Stomach (tissue), 8 donors: ENCODE measurements at regions not wholly inside any gene's neighbourhood (a gene's known extent, or its start where the extent isn't known, plus 50 kb on each side); places are given as distances from the start of the nearest gene placed in this dataset.

Experiments used
- DNase-seq, 2 donors: peaks; one replicate each; pipeline versions ENCODE4 v3.0.0 to v3.0.0-alpha.2; 2013 to 2019
- H3K27ac ChIP-seq, 5 donors: fragments of 200-600 bp in 4 of 5; sonication (generic) in 4 of 5; one replicate each; pipeline ENCODE4 v1.5.1; 2013 to 2019; ENCODE audit warnings: mild to moderate bottlenecking in 1 of 5, moderate library complexity in 1 of 5
- H3K27me3 ChIP-seq, 3 donors: fragments of 200-600 bp; sonication (generic); one replicate each; pipeline ENCODE4 v1.5.1; 2017 to 2019; ENCODE audit warnings: mixed run types in 1 of 3
- H3K36me3 ChIP-seq, 4 donors: fragments of 200-600 bp; sonication (generic); 1 replicate in 3 of 4; 2 replicates in 1 of 4; pipeline ENCODE4 v1.5.1; 2016 to 2019
- H3K4me1 ChIP-seq, 4 donors: fragments of 200-600 bp; sonication (generic); one replicate each; pipeline ENCODE4 v1.5.1; 2016 to 2019
- H3K4me3 ChIP-seq, 4 donors: fragments of 200-600 bp; sonication (generic) in 3 of 4; one replicate each; pipeline ENCODE4 v1.5.1; 2016 to 2019; ENCODE audit warnings: mild to moderate bottlenecking in 1 of 4
- H3K9me3 ChIP-seq, 4 donors: fragments of 200-600 bp; sonication (generic); one replicate each; pipeline ENCODE4 v1.5.1; 2016 to 2019
- CTCF ChIP-seq, 7 experiments: fragments of 450-650 bp in 4 of 7; fragments of 200-600 bp in 3 of 7; sonication (generic) in 3 of 7; IDR thresholded peaks; one replicate each; pipeline ENCODE4 v1.5.1; 2016 to 2019; ENCODE audit warnings: antibody characterized with exemption in 7 of 7, control low read depth in 2 of 7, mild to moderate bottlenecking in 1 of 7
- EP300 ChIP-seq: sonication (generic); formaldehyde crosslinking; IDR thresholded peaks from one replicate; pipeline ENCODE4 v1.6.1; 2017; ENCODE audit warnings: antibody characterized with exemption
- POLR2A ChIP-seq, 4 donors: fragments of 450-650 bp; IDR thresholded peaks; one replicate each; pipeline ENCODE4 v1.6.1; 2016; ENCODE audit warnings: antibody characterized with exemption in 4 of 4, control low read depth in 2 of 4, mild to moderate bottlenecking in 1 of 4, moderate library complexity in 1 of 4
- POLR2AphosphoS5 ChIP-seq, 3 donors: sonication (generic); formaldehyde crosslinking; IDR thresholded peaks; one replicate each; pipeline ENCODE4 v1.6.1; 2016; ENCODE audit warnings: antibody characterized with exemption in 3 of 3
- WGBS, 5 donors: extraction: QIAGEN DNeasy Blood & Tissue Kit in 3 of 5; methylation state at CpG; one replicate each; pipeline versions ENCODE4 v1.1.5 to v1.1.7; 2013 to 2018; 5-methylcytosine and 5-hydroxymethylcytosine counted together
- intact Hi-C: fragments of 100-400 bp; cut with DNase I; formaldehyde crosslinking; loops from one replicate; pipeline ENCODE4 v1.15.1; 2023; ENCODE audit warnings: low total_unique reads
- donor health status: healthy with polysubstance abuse.
- donor health status: Bipolar disorder and iron deficiency.
- donor health status: healthy.

DNA sequence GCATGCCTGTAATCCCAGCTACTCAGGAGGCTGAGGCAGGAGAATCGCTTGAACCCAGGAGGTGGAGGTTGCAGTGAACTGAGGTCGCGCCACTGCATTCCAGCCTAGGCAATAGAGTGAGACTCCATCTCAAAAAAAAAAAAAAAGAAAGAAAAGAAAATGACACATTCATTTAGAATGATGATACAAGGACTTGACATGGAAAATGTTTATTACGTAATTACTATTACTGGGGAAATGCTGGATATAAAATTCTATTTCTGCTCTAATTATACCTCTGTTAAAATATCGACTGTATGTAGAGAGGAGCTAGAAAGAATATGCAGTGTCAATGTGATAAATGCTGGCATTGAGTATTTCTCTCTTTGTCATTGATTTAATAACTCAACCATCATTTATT lies 54.7 kb upstream of the CTPS1 start:
- Histone ChIP-seq H3K9me3 (no peaks in the 10 kb centered on the region), H3K4me1 (peaks cover 0 to 13% (median 0%) of the 10 kb centered on the region in 4 donors), H3K4me3 (no peak overlapping the region), H3K36me3 (no peaks in the 10 kb centered on the region), H3K27me3 (no peaks in the 10 kb centered on the region), H3K27ac (no peak overlapping the region)
- no peak for TF ChIP-seq POLR2A (IDR thresholded peaks at IDR 0.05)
- WGBS, 5 donors = 92 to 98% (median 96%) methylated on average over 5 of the region's 5 CpGs
- intact Hi-C loops = no loop called here
- no peak for DNase-seq

DNA sequence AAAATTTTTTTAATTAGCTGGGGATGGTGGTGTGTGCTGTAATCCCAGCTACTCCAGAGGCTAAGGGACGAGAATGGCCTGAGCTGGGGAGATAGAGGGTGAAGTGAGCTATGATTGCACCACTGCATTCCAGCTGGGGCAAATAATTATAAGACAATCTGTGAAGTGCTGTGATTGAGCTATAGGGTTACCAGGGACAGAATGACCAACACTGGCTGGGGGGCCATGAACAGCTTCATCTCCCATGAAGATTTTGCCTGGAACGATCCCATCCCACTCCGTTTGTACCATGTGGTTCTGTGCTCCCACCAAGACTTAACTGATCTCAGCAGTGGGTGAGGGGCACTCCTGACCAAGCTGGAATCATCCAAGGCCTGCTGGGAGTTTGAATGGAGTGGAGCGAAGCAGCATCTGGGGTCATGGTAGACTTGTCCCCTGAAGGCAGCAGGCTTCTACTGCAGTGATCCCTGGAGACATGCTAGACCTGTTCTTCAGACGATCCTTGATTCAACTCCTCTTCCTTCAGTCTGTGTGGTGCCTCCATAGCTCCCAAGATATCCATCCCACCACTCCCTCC lies 53.6 kb upstream of the CTPS1 start:
- WGBS, 5 donors = 79 to 94% (median 89%) methylated on average over 3 to 5 of the region's 5 CpGs
- no peak overlapping the region for H3K4me3 ChIP-seq
- no peak for DNase-seq

DNA sequence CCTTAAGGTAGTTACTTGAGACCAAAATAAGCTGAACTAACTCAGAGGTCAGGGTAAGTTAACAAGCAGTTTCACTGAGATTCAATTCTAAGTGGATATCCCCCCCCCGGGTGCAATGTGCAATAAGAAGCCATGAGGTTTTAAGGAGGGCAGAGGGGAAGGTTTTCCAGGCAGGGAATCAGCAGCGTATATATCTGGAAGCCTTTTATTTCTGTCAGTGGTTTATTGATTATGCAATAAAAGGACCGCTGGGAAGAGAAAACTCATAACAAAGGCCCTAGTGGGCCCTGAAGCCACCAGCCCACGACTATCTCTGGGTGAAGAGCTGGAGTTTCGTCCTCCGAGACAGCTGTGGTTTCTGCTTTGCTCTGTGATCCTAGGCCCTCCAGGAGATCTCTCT lies 53.1 kb upstream of the CTPS1 start:
- intact Hi-C loops = no loop called here
- Histone ChIP-seq H3K27me3 (no peaks in the 10 kb centered on the region), H3K27ac (no peak overlapping the region), H3K4me1 (peaks cover 0 to 16% (median 0%) of the 10 kb centered on the region in 4 donors), H3K36me3 (no peaks in the 10 kb centered on the region), H3K9me3 (no peaks in the 10 kb centered on the region), H3K4me3 (no peak overlapping the region)
- WGBS, 5 donors = 54 to 85% (median 78%) methylated on average over 6 of the region's 6 CpGs
- TF ChIP-seq EP300 (no peak), CTCF (IDR thresholded peaks at IDR 0.05) (no peak), POLR2A (IDR thresholded peaks at IDR 0.05) (no peak), POLR2AphosphoS5 (IDR thresholded peaks at IDR 0.05) (no peak)
- no peak for DNase-seq

More for the DNA sequence above, 53.6 kb upstream of the CTPS1 start:
- TF ChIP-seq CTCF (IDR thresholded peaks at IDR 0.05) (no peak), POLR2A (IDR thresholded peaks at IDR 0.05) (no peak), POLR2AphosphoS5 (IDR thresholded peaks at IDR 0.05) (no peak), EP300 (no peak)
- Histone ChIP-seq H3K27me3 (no peaks in the 10 kb centered on the region), H3K27ac (no peak overlapping the region), H3K4me1 (peaks cover 0 to 16% (median 0%) of the 10 kb centered on the region in 4 donors), H3K36me3 (no peaks in the 10 kb centered on the region), H3K9me3 (no peaks in the 10 kb centered on the region)
- intact Hi-C loops = no loop called here

DNA sequence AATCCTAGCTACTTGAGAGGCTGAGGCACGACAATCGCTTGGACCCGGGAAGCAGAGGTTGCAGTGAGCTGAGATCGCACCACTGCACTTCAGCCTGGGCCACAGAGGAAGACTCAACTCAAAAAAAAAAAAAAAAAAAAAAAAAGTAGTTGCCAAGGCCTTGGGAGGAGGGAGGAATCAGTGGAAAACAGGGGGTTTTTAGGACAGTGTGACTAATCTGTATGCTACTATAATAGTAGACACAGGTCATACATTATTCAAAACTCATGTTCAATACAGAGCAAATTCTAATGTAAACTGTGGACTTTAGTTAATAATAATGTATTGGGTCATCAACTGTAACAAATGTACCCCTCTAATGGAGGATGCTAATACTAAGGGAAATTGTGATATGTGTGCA lies 51.7 kb upstream of the CTPS1 start:
- WGBS, 5 donors = 91 to 99% (median 96%) methylated on average over 4 of the region's 4 CpGs
- Histone ChIP-seq H3K36me3 (no peaks in the 10 kb centered on the region), H3K9me3 (no peaks in the 10 kb centered on the region), H3K4me1 (peaks cover 0 to 9% (median 0%) of the 10 kb centered on the region in 4 donors), H3K27me3 (no peaks in the 10 kb centered on the region), H3K4me3 (no peak overlapping the region), H3K27ac (no peak overlapping the region)
- TF ChIP-seq EP300 (no peak), POLR2AphosphoS5 (IDR thresholded peaks at IDR 0.05) (no peak), POLR2A (IDR thresholded peaks at IDR 0.05) (no peak), CTCF (IDR thresholded peaks at IDR 0.05) (no peak)
- intact Hi-C loops = no loop called here
- no peak for DNase-seq

DNA sequence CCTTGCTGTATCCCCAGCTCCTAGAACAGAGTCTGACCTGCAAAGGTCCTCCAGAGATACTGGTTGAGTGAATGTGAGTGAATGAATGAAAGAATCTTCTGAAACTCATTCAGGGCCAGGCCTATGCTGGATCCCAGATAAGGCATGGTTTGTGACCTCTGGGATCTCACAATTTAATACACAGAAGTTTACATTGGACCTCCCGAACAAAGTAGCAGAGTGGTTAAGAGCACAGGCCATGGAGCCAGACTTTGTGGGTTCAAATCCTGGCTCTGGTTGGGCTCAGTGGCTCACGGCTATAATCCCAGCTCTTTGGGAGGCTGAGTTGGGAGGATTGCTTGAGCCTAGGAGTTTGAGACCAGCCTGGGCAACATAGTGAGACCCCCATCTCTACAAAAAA lies 50.8 kb upstream of the CTPS1 start:
- no peak for DNase-seq
- Histone ChIP-seq H3K27ac (no peak overlapping the region), H3K27me3 (no peaks in the 10 kb centered on the region), H3K9me3 (no peaks in the 10 kb centered on the region), H3K4me1 (peaks cover 0 to 6% (median 0%) of the 10 kb centered on the region in 4 donors), H3K36me3 (no peaks in the 10 kb centered on the region), H3K4me3 (no peak overlapping the region)
- intact Hi-C loops = no loop called here
- 90 to 96% (median 94%) methylated on average over 2 of the region's 2 CpGs for WGBS, 5 donors
- TF ChIP-seq EP300 (no peak), POLR2AphosphoS5 (IDR thresholded peaks at IDR 0.05) (no peak), CTCF (IDR thresholded peaks at IDR 0.05) (no peak), POLR2A (IDR thresholded peaks at IDR 0.05) (no peak)
